T-cell (primary cell): ENCODE measurements at regions not wholly inside any gene's neighbourhood (a gene's known extent, or its start where the extent isn't known, plus 50 kb on each side); places are given as distances from the start of the nearest gene placed in this dataset.

Experiments used
- ATAC-seq, 4 experiments: fragments of 200-7000 bp in 3 of 4; fragments of 150-1000 bp in 1 of 4; cut with Tn5 transposase; replicated peaks in 1 of 4; 1 replicate in 3 of 4; 2 replicates in 1 of 4; pipeline ENCODE4 v1.10.0; 2021; ENCODE audit warnings: moderate library complexity in 3 of 4, mild to moderate bottlenecking in 2 of 4, moderate number of reproducible peaks in 1 of 4
- CTCF ChIA-PET, 2 donors: fragments of 300-600 bp; sonication (Branson Sonifier 250); formaldehyde crosslinking; loops; one replicate each; lab custom pipeline; 2022; ENCODE audit warnings: antibody characterized with exemption in 2 of 2; lab: Charles Lee
- POLR2A ChIA-PET, 2 donors: fragments of 300-600 bp; sonication (Branson Sonifier 250); formaldehyde crosslinking; loops; one replicate each; lab custom pipeline; 2022; ENCODE audit warnings: antibody characterized with exemption in 2 of 2; lab: Charles Lee
- DNase-seq, 35 experiments: peaks; one replicate each; pipeline versions ENCODE4 v3.0.0 to v3.0.0-alpha.2; 2013 to 2023
- H3K27ac ChIP-seq: one replicate; pipeline ENCODE4 v1.5.1; 2013; ENCODE audit warnings: low read length
- H3K27me3 ChIP-seq, 2 experiments: replicated peaks in 1 of 2; 1 replicate in 1 of 2; 2 replicates in 1 of 2; pipeline versions ENCODE4 v1.6.1 to v1.7.0; 2013; ENCODE audit warnings: low read length in 1 of 2, mixed read lengths in 1 of 2; ENCODE audit not compliant: control insufficient read depth in 2 of 2, insufficient read depth in 2 of 2; ENCODE audit errors: extremely low read depth in 1 of 2
- H3K36me3 ChIP-seq, 2 donors: 1 replicate in 1 of 2; 2 replicates in 1 of 2; pipeline versions ENCODE4 v1.6.1 to v1.7.0; 2013; ENCODE audit warnings: low read length in 1 of 2; ENCODE audit not compliant: control insufficient read depth in 2 of 2, insufficient read depth in 1 of 2; ENCODE audit errors: extremely low read depth in 1 of 2
- H3K4me1 ChIP-seq, 2 experiments: 1 replicate in 1 of 2; 2 replicates in 1 of 2; pipeline versions ENCODE4 v1.6.1 to v1.7.0; 2013; ENCODE audit warnings: low read length in 2 of 2, mixed read lengths in 1 of 2; ENCODE audit not compliant: insufficient read depth in 2 of 2, control insufficient read depth in 1 of 2; ENCODE audit errors: extremely low read depth in 1 of 2
- H3K4me3 ChIP-seq, 2 donors: 1 replicate in 1 of 2; 2 replicates in 1 of 2; pipeline versions ENCODE4 v1.5.1 to v1.7.0; 2013; ENCODE audit warnings: mild to moderate bottlenecking in 2 of 2, low read length in 1 of 2, moderate library complexity in 1 of 2; ENCODE audit not compliant: control insufficient read depth in 1 of 2; ENCODE audit errors: extremely low read depth in 1 of 2
- H3K9me3 ChIP-seq: 2 replicates; pipeline ENCODE4 v1.7.0; 2013
- H3K27ac Mint-ChIP-seq, 2 donors: one replicate each; pipeline ENCODE4 v1.8.0; 2020 to 2021; ENCODE audit warnings: mild to moderate bottlenecking in 2 of 2, mixed read lengths in 2 of 2
- H3K27me3 Mint-ChIP-seq, 2 donors: one replicate each; pipeline ENCODE4 v1.8.0; 2021 to 2022; ENCODE audit warnings: mixed read lengths in 2 of 2
- H3K36me3 Mint-ChIP-seq: one replicate; pipeline ENCODE4 v1.8.0; 2021; ENCODE audit warnings: mixed read lengths
- H3K4me1 Mint-ChIP-seq, 3 donors: one replicate each; pipeline ENCODE4 v1.8.0; 2020 to 2022; ENCODE audit warnings: mixed read lengths in 3 of 3, mild to moderate bottlenecking in 1 of 3
- H3K4me3 Mint-ChIP-seq, 3 donors: one replicate each; pipeline ENCODE4 v1.8.0; 2020 to 2022; ENCODE audit warnings: mild to moderate bottlenecking in 3 of 3, mixed read lengths in 3 of 3, moderate library complexity in 3 of 3
- H3K9me3 Mint-ChIP-seq, 3 donors: one replicate each; pipeline ENCODE4 v1.8.0; 2020 to 2022; ENCODE audit warnings: mixed read lengths in 3 of 3
- WGBS: methylation state at CpG from one replicate; pipeline ENCODE4 v1.1.5; 2013; ENCODE audit warnings: missing lambda C conversion rate; ENCODE audit not compliant: insufficient coverage; 5-methylcytosine and 5-hydroxymethylcytosine counted together

GRCh38 chr18:45119876-45120275 lies 439.2 kb downstream of the SETBP1 start:
- no peak for DNase-seq
- no peaks in the 10 kb centered on the region for H3K36me3 Mint-ChIP-seq
- H3K9me3 Mint-ChIP-seq, result no peaks in the 10 kb centered on the region
- Histone ChIP-seq H3K4me1 (no peaks in the 10 kb centered on the region), H3K9me3 (no peaks in the 10 kb centered on the region), H3K27me3 (no peaks in the 10 kb centered on the region), H3K4me3 (no peak overlapping the region), H3K27ac (no peak overlapping the region), H3K36me3 (no peaks in the 10 kb centered on the region)
- CTCF ChIA-PET, result no interaction called here
- H3K27ac Mint-ChIP-seq, result no peak overlapping the region
- no peak for ATAC-seq
- H3K4me1 Mint-ChIP-seq, result no peaks in the 10 kb centered on the region
- POLR2A ChIA-PET, result no interaction called here
- WGBS, result 87% methylated on average over 2 of the region's 3 CpGs
- H3K27me3 Mint-ChIP-seq, result peaks cover 0 to 5% of the 10 kb centered on the region in 2 donors
- no peak overlapping the region for H3K4me3 Mint-ChIP-seq

GRCh38 chr18:45121146-45121545 lies 440.5 kb downstream of the SETBP1 start:
- H3K27me3 Mint-ChIP-seq, result peaks cover 0 to 5% of the 10 kb centered on the region in 2 donors

GRCh38 chr18:45122506-45122905 lies 441.8 kb downstream of the SETBP1 start:
- ChIA-PET POLR2A (interaction anchor here in 1 of 2 donors (0.6 kb wide), 1 partner anchor 9 kb away, joined by 3 read pairs; no protein-coding TSS in a partner anchor), CTCF (no interaction called here)
- DNase-seq (no peak), ATAC-seq (no peak)
- no peak overlapping the region for H3K27ac Mint-ChIP-seq
- WGBS, result 77% methylated on average over 1 of the region's 1 CpG
- H3K27me3 ChIP-seq, result no peaks in the 10 kb centered on the region
- no peak overlapping the region for H3K4me3 ChIP-seq
- H3K9me3 Mint-ChIP-seq, result no peaks in the 10 kb centered on the region
- no peaks in the 10 kb centered on the region for H3K9me3 ChIP-seq
- no peaks in the 10 kb centered on the region for H3K4me1 Mint-ChIP-seq
- no peaks in the 10 kb centered on the region for H3K36me3 Mint-ChIP-seq
- H3K27me3 Mint-ChIP-seq, result peaks cover 0 to 5% of the 10 kb centered on the region in 2 donors
- H3K36me3 ChIP-seq, result no peaks in the 10 kb centered on the region
- H3K4me3 Mint-ChIP-seq, result no peak overlapping the region
- no peak overlapping the region for H3K27ac ChIP-seq
- H3K4me1 ChIP-seq, result no peaks in the 10 kb centered on the region

More at GRCh38 chr18:45121146-45121545, 440.5 kb downstream of the SETBP1 start:
- no peaks in the 10 kb centered on the region for H3K4me1 ChIP-seq
- H3K36me3 ChIP-seq, result no peaks in the 10 kb centered on the region
- ATAC-seq (no peak), DNase-seq (no peak)
- Mint-ChIP-seq H3K36me3 (no peaks in the 10 kb centered on the region), H3K27ac (no peak overlapping the region), H3K4me1 (no peaks in the 10 kb centered on the region), H3K4me3 (no peak overlapping the region), H3K9me3 (no peaks in the 10 kb centered on the region)
- ChIA-PET CTCF (no interaction called here), POLR2A (no interaction called here)
- H3K27me3 ChIP-seq, result no peaks in the 10 kb centered on the region
- WGBS, result 100% methylated on average over 1 of the region's 1 CpG
- no peak overlapping the region for H3K27ac ChIP-seq
- H3K9me3 ChIP-seq, result no peaks in the 10 kb centered on the region
- H3K4me3 ChIP-seq, result no peak overlapping the region

GRCh38 chr18:45127405-45127804 lies 446.7 kb downstream of the SETBP1 start:
- POLR2A ChIA-PET, result no interaction called here
- DNase-seq, result no peak
- H3K4me3 ChIP-seq, result no peak overlapping the region
- Mint-ChIP-seq H3K27me3 (peaks cover 4 to 5% of the 10 kb centered on the region in 2 donors), H3K9me3 (peaks cover 0 to 4% (median 3%) of the 10 kb centered on the region in 3 donors), H3K36me3 (no peaks in the 10 kb centered on the region), H3K4me3 (no peak overlapping the region), H3K27ac (no peak overlapping the region), H3K4me1 (no peaks in the 10 kb centered on the region)
- no peaks in the 10 kb centered on the region for H3K36me3 ChIP-seq
- CTCF ChIA-PET, result no interaction called here
- H3K27me3 ChIP-seq, result no peaks in the 10 kb centered on the region
- no peaks in the 10 kb centered on the region for H3K4me1 ChIP-seq
- ATAC-seq, result no peak
- no peaks in the 10 kb centered on the region for H3K9me3 ChIP-seq
- H3K27ac ChIP-seq, result no peak overlapping the region

GRCh38 chr18:45133276-45133675 lies 452.6 kb downstream of the SETBP1 start:
- ChIA-PET CTCF (no interaction called here), POLR2A (no interaction called here)
- Histone ChIP-seq H3K36me3 (no peaks in the 10 kb centered on the region), H3K4me1 (peaks cover 0 to 2% of the 10 kb centered on the region in 2 experiments), H3K9me3 (no peaks in the 10 kb centered on the region), H3K4me3 (no peak overlapping the region), H3K27ac (no peak overlapping the region), H3K27me3 (no peaks in the 10 kb centered on the region)
- Mint-ChIP-seq H3K27me3 (peaks cover 4 to 5% of the 10 kb centered on the region in 2 donors), H3K9me3 (peaks cover 0 to 4% (median 3%) of the 10 kb centered on the region in 3 donors), H3K36me3 (no peaks in the 10 kb centered on the region), H3K27ac (no peak overlapping the region), H3K4me1 (no peaks in the 10 kb centered on the region), H3K4me3 (no peak overlapping the region)
- DNase-seq (no peak), ATAC-seq (no peak)
- WGBS, result no CpG with 5 or more reads among the region's 1 CpG

- Mint-ChIP-seq H3K4me3 (no peak overlapping the region), H3K27me3 (no peaks in the 10 kb centered on the region), H3K36me3 (no peaks in the 10 kb centered on the region), H3K4me1 (no peaks in the 10 kb centered on the region), H3K27ac (no peak overlapping the region), H3K9me3 (peaks cover 0 to 7% (median 0%) of the 10 kb centered on the region in 3 donors)
- H3K27ac ChIP-seq, result no peak overlapping the region
- no peak overlapping the region for H3K4me3 ChIP-seq
- 98% methylated on average over 3 of the region's 3 CpGs for WGBS
- no peaks in the 10 kb centered on the region for H3K36me3 ChIP-seq
- H3K9me3 ChIP-seq, result no peaks in the 10 kb centered on the region
- POLR2A ChIA-PET, result no interaction called here
- H3K27me3 ChIP-seq, result no peaks in the 10 kb centered on the region
- CTCF ChIA-PET, result no interaction called here
- H3K4me1 ChIP-seq, result peaks cover 0 to 2% of the 10 kb centered on the region in 2 experiments
- DNase-seq, result no peak
- ATAC-seq, result no peak
Observed at GRCh38 chr18:45136381-45137086, 455.8 kb downstream of the SETBP1 start.

- Histone ChIP-seq H3K9me3 (no peaks in the 10 kb centered on the region), H3K4me1 (peaks cover 0 to 2% of the 10 kb centered on the region in 2 experiments), H3K27ac (no peak overlapping the region), H3K4me3 (no peak overlapping the region), H3K36me3 (no peaks in the 10 kb centered on the region), H3K27me3 (no peaks in the 10 kb centered on the region)
- no peaks in the 10 kb centered on the region for H3K27me3 Mint-ChIP-seq
- H3K27ac Mint-ChIP-seq, result no peak overlapping the region
- no peak overlapping the region for H3K4me3 Mint-ChIP-seq
- peaks cover 0 to 7% (median 0%) of the 10 kb centered on the region in 3 donors for H3K9me3 Mint-ChIP-seq
- ChIA-PET POLR2A (no interaction called here), CTCF (no interaction called here)
- H3K4me1 Mint-ChIP-seq, result no peaks in the 10 kb centered on the region
- DNase-seq (no peak), ATAC-seq (no peak)
- no peaks in the 10 kb centered on the region for H3K36me3 Mint-ChIP-seq
Observed at GRCh38 chr18:45137087-45137419, 456.4 kb downstream of the SETBP1 start.
